Astrocyte of the spinal cord (primary cell): ENCODE measurements at regions not wholly inside any gene's neighbourhood (a gene's known extent, or its start where the extent isn't known, plus 50 kb on each side); places are given as distances from the start of the nearest gene placed in this dataset.
"Not testable (repeated sequence)": the region's sequence is repeated elsewhere in the genome, so short reads cannot be mapped to it uniquely, and the experiment has no call there.

Experiments
- DNase-seq: peaks from one replicate; pipeline ENCODE4 v3.0.0; 2011; ENCODE audit warnings: low read depth, low spot score
- H3K4me3 ChIP-seq: 2 replicates; pipeline ENCODE4 v1.5.1; 2011; ENCODE audit warnings: low read depth, mild to moderate bottlenecking, low read length, moderate library complexity
- in situ Hi-C: cut with HindIII; loops from 2 replicates; pipeline ENCODE4 v1.10.0; 2017; ENCODE audit warnings: low sequenced_read_pairs
- TF ChIP-seq, protein P1 (sequence below): IDR thresholded peaks from 2 replicates; pipeline ENCODE4 v1.5.1; 2012; ENCODE audit warnings: low read depth, mild to moderate bottlenecking, low read length, inconsistent platforms

DNA sequence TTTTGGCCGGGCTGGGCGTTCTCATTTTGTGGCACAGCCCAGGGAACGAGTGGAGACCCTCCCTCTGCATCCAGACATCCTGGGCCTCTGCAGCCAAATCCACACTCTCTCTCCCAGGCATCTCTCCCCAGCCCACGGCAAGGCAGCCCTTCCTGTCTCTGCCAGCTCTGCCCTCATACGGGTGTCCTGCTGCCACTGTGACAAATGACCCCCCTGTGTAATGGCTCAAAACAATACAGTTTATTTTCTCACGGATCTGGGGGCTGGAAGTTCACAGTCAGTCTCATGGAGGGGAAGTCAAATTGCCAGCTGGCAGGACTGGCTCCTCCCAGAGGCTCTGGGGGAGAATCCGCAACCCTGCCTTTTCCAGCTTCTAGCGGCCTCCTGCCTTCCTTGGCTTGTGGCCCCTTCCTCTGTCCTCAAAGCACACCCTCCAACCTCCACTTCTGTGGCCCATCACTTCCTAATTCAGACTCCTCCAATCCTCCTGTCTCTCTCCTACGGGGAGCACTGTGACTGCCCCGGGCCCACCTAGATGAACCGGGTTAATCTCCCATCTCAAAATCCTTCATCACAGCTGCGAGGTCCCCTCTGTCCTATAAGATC is 70.2 kb upstream of the COL5A1 start:
- in situ Hi-C loops, result no loop called here
- TF ChIP-seq, protein P1, sequence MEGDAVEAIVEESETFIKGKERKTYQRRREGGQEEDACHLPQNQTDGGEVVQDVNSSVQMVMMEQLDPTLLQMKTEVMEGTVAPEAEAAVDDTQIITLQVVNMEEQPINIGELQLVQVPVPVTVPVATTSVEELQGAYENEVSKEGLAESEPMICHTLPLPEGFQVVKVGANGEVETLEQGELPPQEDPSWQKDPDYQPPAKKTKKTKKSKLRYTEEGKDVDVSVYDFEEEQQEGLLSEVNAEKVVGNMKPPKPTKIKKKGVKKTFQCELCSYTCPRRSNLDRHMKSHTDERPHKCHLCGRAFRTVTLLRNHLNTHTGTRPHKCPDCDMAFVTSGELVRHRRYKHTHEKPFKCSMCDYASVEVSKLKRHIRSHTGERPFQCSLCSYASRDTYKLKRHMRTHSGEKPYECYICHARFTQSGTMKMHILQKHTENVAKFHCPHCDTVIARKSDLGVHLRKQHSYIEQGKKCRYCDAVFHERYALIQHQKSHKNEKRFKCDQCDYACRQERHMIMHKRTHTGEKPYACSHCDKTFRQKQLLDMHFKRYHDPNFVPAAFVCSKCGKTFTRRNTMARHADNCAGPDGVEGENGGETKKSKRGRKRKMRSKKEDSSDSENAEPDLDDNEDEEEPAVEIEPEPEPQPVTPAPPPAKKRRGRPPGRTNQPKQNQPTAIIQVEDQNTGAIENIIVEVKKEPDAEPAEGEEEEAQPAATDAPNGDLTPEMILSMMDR, result no peak
- no peak for DNase-seq
- H3K4me3 ChIP-seq, result no peak overlapping the region

DNA sequence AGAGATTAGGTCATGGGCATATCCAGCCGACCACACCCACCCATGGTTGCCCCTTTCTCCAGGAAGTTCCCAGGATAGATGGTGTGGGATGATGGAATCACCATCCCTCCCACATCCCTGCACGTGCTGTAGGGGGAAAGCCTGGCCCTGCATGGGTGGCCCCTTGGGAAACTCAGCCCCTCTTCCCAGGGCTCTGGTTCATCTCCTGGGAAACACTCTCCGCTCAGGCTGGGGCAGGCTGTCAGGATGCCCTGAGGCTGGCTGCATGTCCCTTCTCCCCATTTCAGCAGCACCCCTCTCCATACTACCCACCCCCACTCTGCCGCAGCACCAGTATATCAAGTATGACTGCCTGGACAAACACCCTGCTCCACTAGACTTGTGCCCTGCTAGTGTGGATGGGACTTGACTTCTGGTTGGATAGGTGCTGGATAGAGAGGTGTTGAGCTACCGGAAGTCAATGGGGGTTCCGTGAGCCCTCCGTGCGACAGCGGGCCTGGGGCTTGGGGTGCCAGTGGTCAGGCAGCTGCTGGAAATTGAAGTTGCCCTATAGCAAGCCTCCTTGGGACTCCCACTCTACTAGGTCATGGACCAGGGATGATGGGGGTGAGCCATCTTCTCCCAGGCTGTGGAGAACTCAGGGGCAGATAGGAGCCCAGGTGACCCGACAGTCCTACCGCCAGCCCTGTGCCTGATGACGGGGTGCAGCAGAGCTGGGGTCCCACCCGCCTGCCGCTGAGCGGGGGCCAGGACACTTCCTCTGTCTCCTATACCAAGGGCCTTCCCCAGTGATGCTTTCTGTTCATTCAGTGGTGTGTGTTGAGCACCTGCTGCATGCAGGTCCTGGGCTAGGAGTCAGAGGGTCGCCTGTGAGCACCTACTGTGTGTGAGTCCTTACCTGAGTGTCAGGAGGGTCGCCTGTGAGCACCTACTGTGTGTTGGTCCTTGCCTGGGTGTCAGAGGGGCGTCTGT is 69.4 kb upstream of the COL5A1 start:
- DNase-seq, result no peak
- H3K4me3 ChIP-seq, result no peak overlapping the region
- in situ Hi-C loops, result no loop called here
- TF ChIP-seq, protein P1, result no peak

DNA sequence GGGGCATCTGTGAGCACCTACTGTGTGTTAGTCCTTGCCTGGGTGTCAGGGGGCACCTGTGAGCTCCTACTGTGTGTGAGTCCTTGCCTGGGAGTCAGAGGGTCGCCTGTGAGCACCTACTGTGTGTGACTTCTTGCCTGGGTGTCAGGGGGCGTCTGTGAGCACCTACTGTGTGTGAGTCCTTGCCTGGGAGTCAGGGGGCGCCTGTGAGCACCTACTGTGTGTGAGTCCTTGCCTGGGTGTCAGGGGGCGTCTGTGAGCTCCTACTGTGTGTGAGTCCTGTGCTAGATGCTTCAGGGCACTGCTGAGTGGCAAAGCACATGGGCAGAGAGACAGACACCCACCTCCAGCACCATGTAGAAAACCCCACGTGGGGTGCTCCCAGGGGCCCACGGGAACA is 66.9 kb upstream of the COL5A1 start:
- in situ Hi-C loops, DNase-seq, H3K4me3 ChIP-seq: not testable (repeated sequence)

DNA sequence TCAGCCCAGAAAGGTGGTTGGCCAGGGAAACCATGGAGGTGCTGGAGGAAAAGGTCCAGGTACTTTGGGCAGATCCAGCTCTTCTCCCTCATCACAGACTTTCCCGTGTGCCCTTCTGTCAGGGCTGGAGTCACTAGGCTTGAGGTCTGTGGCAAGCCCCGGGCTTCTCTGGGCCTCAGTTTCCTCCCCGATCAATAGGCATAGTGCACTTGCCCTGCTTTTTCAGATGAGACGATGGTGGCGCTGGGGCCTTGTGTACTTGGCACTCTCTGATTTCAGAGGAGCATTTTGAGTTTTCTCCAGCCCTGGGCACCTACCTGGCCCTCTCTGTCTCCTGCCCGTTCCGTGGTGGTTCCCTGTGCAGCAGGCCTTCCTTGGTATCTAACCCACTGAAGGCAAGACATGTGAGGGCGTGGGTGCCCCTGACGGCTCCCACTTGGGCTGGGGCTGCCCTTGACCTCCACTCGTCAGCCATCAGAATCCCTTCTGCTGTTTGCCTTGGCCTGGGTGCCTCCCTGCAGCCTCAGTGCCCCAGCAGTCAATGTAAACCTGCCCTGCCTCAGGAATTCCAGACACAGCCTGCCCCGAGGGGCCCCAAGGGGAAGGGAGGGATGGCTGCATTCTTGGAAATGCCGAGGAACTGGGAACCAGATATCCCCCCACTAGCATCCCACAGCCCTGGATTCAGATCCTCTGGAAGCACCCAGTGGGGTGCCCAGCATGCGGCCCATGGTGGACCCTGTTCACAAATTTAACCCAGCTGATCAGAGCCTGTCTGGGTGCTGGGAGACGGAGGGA is 66.3 kb upstream of the COL5A1 start:
- TF ChIP-seq, protein P1, result no peak
- in situ Hi-C loops, result no loop called here
- no peak for DNase-seq
- no peak overlapping the region for H3K4me3 ChIP-seq

DNA sequence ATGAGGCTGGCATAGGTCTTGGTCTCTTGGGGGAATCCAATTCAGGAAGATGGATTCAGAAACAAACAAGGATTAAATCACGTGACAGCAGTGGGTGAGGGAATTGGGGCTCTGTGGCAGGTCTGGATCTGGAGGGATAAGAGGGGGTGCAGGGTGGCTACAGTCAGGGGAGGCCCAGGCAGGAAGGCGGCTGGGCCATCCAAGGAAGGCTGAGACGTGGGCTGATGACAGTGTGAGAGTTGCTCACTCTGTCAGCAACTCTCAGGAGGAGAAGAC is 65.8 kb upstream of the COL5A1 start:
- in situ Hi-C loops, result no loop called here
- H3K4me3 ChIP-seq, result no peak overlapping the region
- no peak for DNase-seq
- TF ChIP-seq, protein P1, result no peak

DNA sequence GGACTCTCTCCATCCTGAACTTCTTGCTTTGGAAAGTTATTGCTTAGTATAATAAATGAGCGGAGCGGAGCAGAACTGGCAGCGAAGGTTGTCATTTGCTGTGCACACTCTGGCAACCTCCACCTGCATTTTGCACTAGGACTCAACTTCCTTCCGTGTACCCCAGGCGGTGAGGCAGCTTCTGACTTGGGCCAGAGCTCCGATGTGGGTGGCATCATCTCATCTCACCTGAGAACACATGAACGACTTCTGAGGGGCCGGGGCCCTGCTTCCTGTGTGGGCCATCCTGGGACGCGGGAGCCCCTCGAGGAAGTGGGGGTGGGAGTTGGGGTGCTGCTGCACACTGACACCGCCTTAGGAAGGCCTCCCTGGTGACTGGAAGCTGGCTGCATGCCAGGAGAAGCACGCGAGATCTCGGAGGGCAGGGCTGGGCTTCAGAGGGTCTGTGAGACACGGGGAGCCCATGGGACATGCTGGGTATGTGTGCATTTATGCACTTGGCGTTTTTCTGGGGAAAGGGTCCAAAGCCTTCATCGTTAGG is 56.5 kb upstream of the COL5A1 start:
- TF ChIP-seq, protein P1, result no peak
- in situ Hi-C loops, result no loop called here
- H3K4me3 ChIP-seq, result no peak overlapping the region
- no peak for DNase-seq
